ENCODE measurements at regions not wholly inside any gene's neighbourhood (a gene's known extent, or its start where the extent isn't known, plus 50 kb on each side); places are given as distances from the start of the nearest gene placed in this dataset.

GRCh38 chr15:91530956-91531582 is 322.4 kb upstream of the SLCO3A1 start:
- no peak for DNase-seq
- peaks cover 4% of the 10 kb centered on the region for H3K27me3 Mint-ChIP-seq
- ATAC-seq (ENCODE audit: low read depth in 2 of 2) = no peak

GRCh38 chr15:91534235-91534634 is 319.3 kb upstream of the SLCO3A1 start:
- no peak overlapping the region for H3K4me3 ChIP-seq (ENCODE audit: low read depth, low read length)
- no peak overlapping the region for H3K27ac Mint-ChIP-seq
- ATAC-seq (ENCODE audit: low read depth in 2 of 2) = no peak
- H3K4me1 ChIP-seq (ENCODE audit: control insufficient read depth, insufficient read depth, low read length, poor library complexity, severe bottlenecking) = no peaks in the 10 kb centered on the region
- H3K9me3 ChIP-seq (ENCODE audit: control insufficient read depth in 2 of 2, low read length in 2 of 2) = no peaks in the 10 kb centered on the region
- H3K4me1 Mint-ChIP-seq = peaks cover 0 to 10% (median 4%) of the 10 kb centered on the region in 4 donors
- no peaks in the 10 kb centered on the region for H3K27me3 ChIP-seq (ENCODE audit: control insufficient read depth, insufficient read depth, low read length)
- peaks cover 0 to 2% (median 0%) of the 10 kb centered on the region in 7 donors for H3K9me3 Mint-ChIP-seq
- H3K4me3 Mint-ChIP-seq = no peak overlapping the region
- no peaks in the 10 kb centered on the region for H3K36me3 ChIP-seq (ENCODE audit: control insufficient read depth, insufficient read depth, low read length)
- H3K27ac ChIP-seq (ENCODE audit: insufficient read depth, low read length, poor library complexity, severe bottlenecking) = no peak overlapping the region
- H3K36me3 Mint-ChIP-seq = no peaks in the 10 kb centered on the region
- no peaks in the 10 kb centered on the region for H3K27me3 Mint-ChIP-seq
- no peak for DNase-seq

More at GRCh38 chr15:91530956-91531582, 322.4 kb upstream of the SLCO3A1 start:
- Histone ChIP-seq H3K27me3 (ENCODE audit: control insufficient read depth, insufficient read depth, low read length) (no peaks in the 10 kb centered on the region), H3K4me3 (ENCODE audit: low read depth, low read length) (no peak overlapping the region), H3K4me1 (ENCODE audit: control insufficient read depth, insufficient read depth, low read length, poor library complexity, severe bottlenecking) (no peaks in the 10 kb centered on the region), H3K27ac (ENCODE audit: insufficient read depth, low read length, poor library complexity, severe bottlenecking) (no peak overlapping the region), H3K36me3 (ENCODE audit: control insufficient read depth, insufficient read depth, low read length) (no peaks in the 10 kb centered on the region), H3K9me3 (ENCODE audit: control insufficient read depth in 2 of 2, low read length in 2 of 2) (no peaks in the 10 kb centered on the region)
- peaks cover 0 to 21% (median 10%) of the 10 kb centered on the region in 4 donors for H3K4me1 Mint-ChIP-seq
- H3K4me3 Mint-ChIP-seq = no peak overlapping the region
- no peak overlapping the region for H3K27ac Mint-ChIP-seq
- H3K36me3 Mint-ChIP-seq = no peaks in the 10 kb centered on the region
- H3K9me3 Mint-ChIP-seq = peaks cover 0 to 2% (median 0%) of the 10 kb centered on the region in 7 donors

- H3K27me3 Mint-ChIP-seq = no peaks in the 10 kb centered on the region
- Histone ChIP-seq H3K36me3 (ENCODE audit: control insufficient read depth, insufficient read depth, low read length) (no peaks in the 10 kb centered on the region), H3K27ac (ENCODE audit: insufficient read depth, low read length, poor library complexity, severe bottlenecking) (no peak overlapping the region), H3K4me1 (ENCODE audit: control insufficient read depth, insufficient read depth, low read length, poor library complexity, severe bottlenecking) (no peaks in the 10 kb centered on the region), H3K4me3 (ENCODE audit: low read depth, low read length) (no peak overlapping the region), H3K27me3 (ENCODE audit: control insufficient read depth, insufficient read depth, low read length) (no peaks in the 10 kb centered on the region), H3K9me3 (ENCODE audit: control insufficient read depth in 2 of 2, low read length in 2 of 2) (no peaks in the 10 kb centered on the region)
- H3K36me3 Mint-ChIP-seq = no peaks in the 10 kb centered on the region
- no peak overlapping the region for H3K4me3 Mint-ChIP-seq
- no peak overlapping the region for H3K27ac Mint-ChIP-seq
- peaks cover 0 to 4% (median under 1%) of the 10 kb centered on the region in 4 donors for H3K4me1 Mint-ChIP-seq
- DNase-seq (no peak), ATAC-seq (ENCODE audit: low read depth in 2 of 2) (no peak)
- peaks cover 0 to 1% (median 0%) of the 10 kb centered on the region in 7 donors for H3K9me3 Mint-ChIP-seq
Measured at GRCh38 chr15:91534976-91535375, 318.5 kb upstream of the SLCO3A1 start.

GRCh38 chr15:91535856-91536500 is 317.5 kb upstream of the SLCO3A1 start:
- Mint-ChIP-seq H3K9me3 (no peaks in the 10 kb centered on the region), H3K27ac (peak overlapping the region in 1 of 3 donors; percentile 9), H3K4me1 (peaks cover 0 to 2% (median 0%) of the 10 kb centered on the region in 4 donors), H3K27me3 (peaks cover 4% of the 10 kb centered on the region), H3K36me3 (no peaks in the 10 kb centered on the region), H3K4me3 (no peak overlapping the region)
- Histone ChIP-seq H3K4me1 (ENCODE audit: control insufficient read depth, insufficient read depth, low read length, poor library complexity, severe bottlenecking) (no peaks in the 10 kb centered on the region), H3K36me3 (ENCODE audit: control insufficient read depth, insufficient read depth, low read length) (no peaks in the 10 kb centered on the region), H3K27me3 (ENCODE audit: control insufficient read depth, insufficient read depth, low read length) (no peaks in the 10 kb centered on the region), H3K4me3 (ENCODE audit: low read depth, low read length) (no peak overlapping the region), H3K27ac (ENCODE audit: insufficient read depth, low read length, poor library complexity, severe bottlenecking) (no peak overlapping the region), H3K9me3 (ENCODE audit: control insufficient read depth in 2 of 2, low read length in 2 of 2) (no peaks in the 10 kb centered on the region)
- ATAC-seq (ENCODE audit: low read depth in 2 of 2) (no peak), DNase-seq (no peak)

GRCh38 chr15:91537856-91538255 is 315.7 kb upstream of the SLCO3A1 start:
- no peak overlapping the region for H3K27ac ChIP-seq (ENCODE audit: insufficient read depth, low read length, poor library complexity, severe bottlenecking)
- Mint-ChIP-seq H3K36me3 (no peaks in the 10 kb centered on the region), H3K4me3 (no peak overlapping the region), H3K9me3 (no peaks in the 10 kb centered on the region), H3K4me1 (peaks cover 0 to 2% (median 0%) of the 10 kb centered on the region in 4 donors), H3K27ac (no peak overlapping the region), H3K27me3 (peaks cover 5% of the 10 kb centered on the region)
- no peaks in the 10 kb centered on the region for H3K9me3 ChIP-seq (ENCODE audit: control insufficient read depth in 2 of 2, low read length in 2 of 2)
- no peaks in the 10 kb centered on the region for H3K4me1 ChIP-seq (ENCODE audit: control insufficient read depth, insufficient read depth, low read length, poor library complexity, severe bottlenecking)
- no peaks in the 10 kb centered on the region for H3K27me3 ChIP-seq (ENCODE audit: control insufficient read depth, insufficient read depth, low read length)
- DNase-seq (no peak), ATAC-seq (ENCODE audit: low read depth in 2 of 2) (no peak)
- no peaks in the 10 kb centered on the region for H3K36me3 ChIP-seq (ENCODE audit: control insufficient read depth, insufficient read depth, low read length)
- H3K4me3 ChIP-seq (ENCODE audit: low read depth, low read length) = no peak overlapping the region

GRCh38 chr15:91538782-91539181 is 314.7 kb upstream of the SLCO3A1 start:
- H3K27me3 ChIP-seq (ENCODE audit: control insufficient read depth, insufficient read depth, low read length) = no peaks in the 10 kb centered on the region
- no peak overlapping the region for H3K27ac ChIP-seq (ENCODE audit: insufficient read depth, low read length, poor library complexity, severe bottlenecking)
- Mint-ChIP-seq H3K27me3 (peaks cover 9% of the 10 kb centered on the region), H3K4me1 (peaks cover 0 to 2% (median 0%) of the 10 kb centered on the region in 4 donors), H3K36me3 (no peaks in the 10 kb centered on the region), H3K4me3 (no peak overlapping the region), H3K27ac (no peak overlapping the region), H3K9me3 (no peaks in the 10 kb centered on the region)
- H3K36me3 ChIP-seq (ENCODE audit: control insufficient read depth, insufficient read depth, low read length) = no peaks in the 10 kb centered on the region
- H3K4me3 ChIP-seq (ENCODE audit: low read depth, low read length) = no peak overlapping the region
- H3K4me1 ChIP-seq (ENCODE audit: control insufficient read depth, insufficient read depth, low read length, poor library complexity, severe bottlenecking) = no peaks in the 10 kb centered on the region
- DNase-seq = no peak
- H3K9me3 ChIP-seq (ENCODE audit: control insufficient read depth in 2 of 2, low read length in 2 of 2) = no peaks in the 10 kb centered on the region
- ATAC-seq (ENCODE audit: low read depth in 2 of 2) = no peak

GRCh38 chr15:91541286-91541685 is 312.2 kb upstream of the SLCO3A1 start:
- ATAC-seq (ENCODE audit: low read depth in 2 of 2) (no peak), DNase-seq (no peak)
- H3K9me3 ChIP-seq (ENCODE audit: control insufficient read depth in 2 of 2, low read length in 2 of 2) = no peaks in the 10 kb centered on the region
- H3K4me3 ChIP-seq (ENCODE audit: low read depth, low read length) = no peak overlapping the region
- Mint-ChIP-seq H3K4me1 (peaks cover 0 to 2% (median 0%) of the 10 kb centered on the region in 4 donors), H3K27me3 (peaks cover 9% of the 10 kb centered on the region), H3K4me3 (no peak overlapping the region), H3K9me3 (peaks cover 0 to 1% (median 0%) of the 10 kb centered on the region in 7 donors), H3K27ac (no peak overlapping the region), H3K36me3 (no peaks in the 10 kb centered on the region)
- H3K36me3 ChIP-seq (ENCODE audit: control insufficient read depth, insufficient read depth, low read length) = no peaks in the 10 kb centered on the region
- H3K4me1 ChIP-seq (ENCODE audit: control insufficient read depth, insufficient read depth, low read length, poor library complexity, severe bottlenecking) = no peaks in the 10 kb centered on the region
- no peak overlapping the region for H3K27ac ChIP-seq (ENCODE audit: insufficient read depth, low read length, poor library complexity, severe bottlenecking)
- H3K27me3 ChIP-seq (ENCODE audit: control insufficient read depth, insufficient read depth, low read length) = no peaks in the 10 kb centered on the region

GRCh38 chr15:91542226-91542625 is 311.3 kb upstream of the SLCO3A1 start:
- ATAC-seq (ENCODE audit: low read depth in 2 of 2) (no peak), DNase-seq (no peak)
- H3K4me1 ChIP-seq (ENCODE audit: control insufficient read depth, insufficient read depth, low read length, poor library complexity, severe bottlenecking) = no peaks in the 10 kb centered on the region
- H3K4me3 ChIP-seq (ENCODE audit: low read depth, low read length) = no peak overlapping the region
- no peak overlapping the region for H3K27ac Mint-ChIP-seq
- H3K9me3 Mint-ChIP-seq = peaks cover 0 to 1% (median 0%) of the 10 kb centered on the region in 7 donors
- H3K36me3 ChIP-seq (ENCODE audit: control insufficient read depth, insufficient read depth, low read length) = no peaks in the 10 kb centered on the region
- H3K36me3 Mint-ChIP-seq = no peaks in the 10 kb centered on the region
- H3K27me3 ChIP-seq (ENCODE audit: control insufficient read depth, insufficient read depth, low read length) = no peaks in the 10 kb centered on the region
- no peaks in the 10 kb centered on the region for H3K9me3 ChIP-seq (ENCODE audit: control insufficient read depth in 2 of 2, low read length in 2 of 2)
- peaks cover 9% of the 10 kb centered on the region for H3K27me3 Mint-ChIP-seq
- H3K4me1 Mint-ChIP-seq = peaks cover 0 to 2% (median 0%) of the 10 kb centered on the region in 4 donors
- no peak overlapping the region for H3K27ac ChIP-seq (ENCODE audit: insufficient read depth, low read length, poor library complexity, severe bottlenecking)
- no peak overlapping the region for H3K4me3 Mint-ChIP-seq

Data from CD4-positive, CD25-positive, alpha-beta regulatory T cell (primary cell).